ENCODE measurements at regions not wholly inside any gene's neighbourhood (a gene's known extent, or its start where the extent isn't known, plus 50 kb on each side); places are given as distances from the start of the nearest gene placed in this dataset.
A peak's percentile ranks its signal among the peaks of the same experiment; 100 is the strongest.
"Not testable (repeated sequence)": the region's sequence is repeated elsewhere in the genome, so short reads cannot be mapped to it uniquely, and the experiment has no call there.

DNA sequence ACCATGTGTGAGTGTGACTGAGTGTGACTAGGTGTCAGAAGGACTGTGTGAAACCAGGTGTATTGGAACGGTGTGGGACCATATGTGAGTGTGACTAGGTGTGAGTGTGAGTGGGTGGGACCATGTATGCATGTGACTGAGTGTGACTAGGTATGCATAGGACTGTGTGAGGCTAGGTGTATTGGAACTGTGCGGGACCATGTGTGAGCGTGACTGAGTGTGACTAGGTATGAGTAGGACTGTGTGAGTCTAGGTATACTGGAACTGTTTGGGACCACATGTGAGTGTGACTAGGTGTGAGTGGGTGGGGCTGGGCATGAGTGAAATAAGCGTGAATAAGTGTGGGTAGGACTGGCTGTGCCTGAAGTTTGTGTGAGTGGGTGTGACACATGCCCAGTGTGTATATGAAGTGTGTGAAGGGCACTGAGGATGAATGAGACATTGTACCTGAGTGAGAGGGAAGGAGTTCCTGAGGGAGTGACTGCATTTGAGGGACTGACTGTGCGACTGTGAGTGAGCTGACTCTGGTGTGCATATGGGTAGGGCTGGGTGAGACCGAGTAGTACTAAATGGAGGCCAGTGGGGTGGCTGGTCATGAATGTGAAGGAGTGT, 247.0 kb upstream of the CCDC54 start:
- DNase-seq = no peak

DNA sequence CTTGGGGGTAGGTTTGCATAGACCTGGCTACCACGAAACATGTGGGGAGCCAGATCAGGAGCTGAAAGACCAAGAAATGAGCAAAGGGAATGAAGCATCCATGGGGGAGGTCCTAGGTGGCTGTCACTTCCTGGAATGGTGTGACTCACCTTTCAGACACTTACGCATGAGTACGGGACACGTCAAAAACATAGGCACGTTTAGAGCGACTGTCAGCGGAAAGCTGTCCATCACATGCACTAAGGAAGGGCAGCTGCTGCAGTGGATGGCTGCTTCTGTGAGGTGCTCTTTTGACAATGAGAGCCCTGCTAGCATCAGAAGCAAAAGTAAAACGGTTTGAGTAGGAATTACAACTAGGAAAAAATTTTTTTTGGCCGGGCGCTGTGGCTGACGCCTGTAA, 244.6 kb upstream of the CCDC54 start:
- DNase-seq = no peak

GRCh38 chr3:107133891-107134290, 243.3 kb upstream of the CCDC54 start:
- DNase-seq = no peak

GRCh38 chr3:107142171-107142570, 235.1 kb upstream of the CCDC54 start:
- DNase-seq = no peak

- DNase-seq = no peak
Observed at GRCh38 chr3:107142786-107143575, 234.3 kb upstream of the CCDC54 start.

GRCh38 chr3:107150675-107151074, 226.6 kb upstream of the CCDC54 start:
- DNase-seq = no peak

DNA sequence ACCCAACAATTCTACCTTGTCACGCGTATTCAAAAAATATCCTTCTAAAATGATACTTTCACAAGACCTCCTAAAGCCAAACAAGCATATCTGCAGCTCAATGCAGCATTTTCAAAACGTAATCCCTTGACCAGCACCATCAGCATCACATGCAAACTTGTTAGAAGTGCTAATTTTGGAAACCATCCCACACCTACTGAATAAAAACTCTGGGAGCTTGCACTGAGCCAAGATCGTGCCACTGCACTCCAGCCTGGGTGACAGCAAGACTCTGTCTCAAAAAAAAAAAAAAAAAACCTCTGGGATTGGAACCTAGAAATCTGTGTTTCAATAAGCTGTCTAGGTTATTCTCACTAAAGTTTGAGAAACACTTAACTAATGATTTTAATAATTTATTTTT, 223.3 kb upstream of the CCDC54 start:
- DNase-seq = no peak

DNA sequence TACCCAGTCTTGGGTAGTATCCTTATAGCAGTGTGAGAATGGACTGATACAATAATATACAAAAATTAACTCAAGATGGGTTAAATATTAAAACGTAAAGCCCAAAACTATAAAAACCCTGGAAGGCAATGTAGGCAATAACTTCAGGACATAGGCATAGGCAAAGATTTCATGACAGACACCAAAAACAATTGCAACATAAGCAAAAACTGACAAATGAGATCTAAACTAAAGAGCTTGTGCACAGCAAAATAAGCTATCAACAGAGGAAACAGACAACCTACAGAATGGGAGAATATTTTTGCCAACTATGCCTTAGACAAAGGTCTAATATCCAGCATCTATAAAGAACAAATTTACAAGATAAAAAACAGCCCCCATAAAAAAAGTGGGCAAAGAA, 204.8 kb upstream of the CCDC54 start:
- DNase-seq = no peak

- DNase-seq = no peak
Observed at GRCh38 chr3:107184375-107184774, 192.9 kb upstream of the CCDC54 start.

DNA sequence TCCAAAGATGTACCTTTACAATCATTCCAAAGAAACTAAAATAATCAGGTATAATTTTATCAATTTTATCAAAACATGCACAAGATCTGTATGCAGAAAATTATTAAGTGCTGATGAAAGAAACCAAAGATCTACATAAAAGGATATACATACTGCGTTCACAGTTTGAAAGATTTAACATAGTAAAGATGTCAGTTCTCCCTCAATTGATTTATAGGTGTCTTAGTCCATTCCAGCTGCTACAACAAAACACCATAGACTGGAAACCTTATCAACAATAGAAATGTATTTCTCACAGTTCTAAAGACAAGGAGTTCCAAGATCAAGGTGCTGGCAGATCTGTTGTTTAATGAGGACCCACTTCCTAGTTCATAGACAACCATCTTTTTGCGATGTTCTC, 189.0 kb upstream of the CCDC54 start:
- DNase-seq = no peak

DNA sequence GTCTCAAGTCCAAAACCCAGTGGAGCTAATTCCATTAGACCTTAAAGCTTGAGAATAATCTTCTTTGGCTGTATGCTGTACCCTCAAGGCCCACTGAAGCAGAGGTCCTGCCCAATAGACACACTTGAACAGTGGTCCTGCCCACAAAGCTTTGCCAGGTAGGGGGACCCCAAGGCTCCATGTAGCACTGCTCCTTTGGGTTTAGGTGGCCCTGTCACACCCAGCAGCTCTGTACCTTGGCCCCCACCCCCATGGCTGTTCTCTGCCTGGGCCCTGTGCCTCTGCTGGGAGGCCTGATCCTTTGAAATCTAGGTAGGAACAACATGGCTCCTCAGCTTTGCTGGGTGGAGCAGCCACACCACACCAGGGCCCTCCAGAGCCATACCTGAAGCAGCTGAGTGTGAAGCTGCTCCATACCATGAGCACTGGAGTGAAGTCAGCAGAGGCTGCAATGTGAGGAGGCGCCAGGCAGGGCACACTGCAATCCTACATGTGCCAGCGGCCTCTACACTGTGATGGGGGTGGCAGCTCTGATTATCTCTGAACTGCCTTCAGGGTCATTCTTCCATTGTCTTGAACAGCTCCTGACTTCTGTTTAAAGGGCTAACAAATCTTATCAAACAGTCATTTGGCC, 188.0 kb upstream of the CCDC54 start:
- no peak for DNase-seq

DNA sequence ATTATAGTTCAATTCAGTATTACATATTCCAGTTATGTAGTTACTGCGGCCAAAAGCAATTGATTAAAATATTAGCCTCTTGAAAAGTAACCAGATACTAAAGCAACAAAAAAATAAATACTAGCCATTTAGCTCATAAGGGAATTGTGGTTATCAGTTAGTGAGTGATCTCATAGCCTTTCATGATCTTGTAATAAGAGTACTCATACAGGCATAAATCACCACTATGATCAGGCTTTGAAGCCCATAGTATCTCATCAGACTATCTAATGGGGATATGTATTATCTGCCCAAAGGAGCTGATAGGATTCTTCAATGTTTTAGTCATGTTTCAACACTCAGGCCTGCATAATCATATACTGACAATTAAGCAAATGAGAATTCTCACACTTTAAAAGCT, 184.1 kb upstream of the CCDC54 start:
- no peak for DNase-seq

DNA sequence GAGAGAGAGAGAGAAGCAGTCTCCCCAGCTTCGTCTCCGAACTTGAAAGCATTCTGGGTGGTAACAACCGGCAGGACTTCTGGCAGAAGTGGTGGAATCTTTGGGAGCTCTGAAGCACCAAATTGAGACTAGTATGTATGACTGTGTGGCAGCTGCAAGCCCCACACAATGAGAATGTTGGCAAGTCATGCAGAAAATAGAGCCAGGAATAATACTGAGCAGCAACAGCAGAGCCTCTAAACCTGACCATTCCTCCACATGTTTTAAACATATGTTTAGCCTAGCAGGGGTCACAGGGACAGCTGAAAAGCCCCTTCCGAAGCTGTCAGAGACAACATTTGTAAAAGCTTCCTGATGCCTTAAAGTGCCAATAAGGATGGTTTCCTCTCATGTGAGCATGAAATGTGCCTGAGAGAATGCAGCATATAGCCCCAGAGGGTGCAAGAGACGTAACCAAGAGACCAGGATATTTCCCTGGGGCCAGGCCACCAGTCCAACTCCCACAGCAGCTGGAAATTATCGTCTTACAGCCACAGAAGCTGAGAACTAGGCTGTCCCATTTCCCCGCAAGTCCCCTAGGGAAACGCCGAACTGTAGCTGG, 178.6 kb upstream of the CCDC54 start:
- DNase-seq = no peak

DNA sequence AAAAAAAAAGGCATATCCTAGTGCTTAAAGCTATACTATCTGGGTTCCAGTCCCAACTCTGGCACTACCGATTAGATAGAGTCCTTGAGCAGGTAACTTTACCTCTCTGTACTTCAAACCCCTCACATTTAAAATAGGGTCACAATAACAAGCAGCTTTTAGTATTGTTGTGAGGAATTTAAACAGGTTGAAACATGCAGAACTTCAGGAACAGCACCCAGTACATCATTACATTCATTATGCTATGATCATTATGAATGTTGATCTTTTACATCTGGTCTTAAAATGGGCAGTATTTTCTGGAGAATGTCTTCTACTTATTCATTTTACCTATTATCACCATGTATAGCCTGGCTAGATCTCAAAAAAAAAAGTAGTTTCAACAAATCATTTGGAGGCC, 176.1 kb upstream of the CCDC54 start:
- DNase-seq = no peak

- DNase-seq = not testable (repeated sequence)
Observed at GRCh38 chr3:107202885-107203284, 174.4 kb upstream of the CCDC54 start.

GRCh38 chr3:107204121-107204520, 173.1 kb upstream of the CCDC54 start:
- no peak for DNase-seq

DNA sequence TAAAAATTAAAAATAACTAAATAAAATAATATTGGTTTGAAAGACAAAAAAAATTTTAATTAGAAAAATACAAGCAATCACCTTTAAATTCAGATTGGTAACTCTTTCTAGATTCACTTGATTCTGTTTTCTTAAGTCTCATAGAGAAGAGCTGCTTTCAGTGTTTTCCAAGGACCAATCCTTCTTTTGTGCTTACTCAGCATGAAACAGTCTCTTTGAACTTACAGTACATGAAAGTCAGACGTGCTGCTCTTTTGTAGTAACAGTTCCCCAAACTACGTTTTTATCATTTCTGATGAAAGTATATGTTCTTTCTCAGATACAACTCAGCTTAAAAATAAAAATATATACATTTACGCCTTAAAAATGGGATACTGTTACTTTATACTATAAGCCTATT, 171.9 kb upstream of the CCDC54 start:
- DNase-seq = no peak

GRCh38 chr3:107206141-107206540, 171.1 kb upstream of the CCDC54 start:
- peak in 1 of 2 donors; percentile 7 for DNase-seq

DNA sequence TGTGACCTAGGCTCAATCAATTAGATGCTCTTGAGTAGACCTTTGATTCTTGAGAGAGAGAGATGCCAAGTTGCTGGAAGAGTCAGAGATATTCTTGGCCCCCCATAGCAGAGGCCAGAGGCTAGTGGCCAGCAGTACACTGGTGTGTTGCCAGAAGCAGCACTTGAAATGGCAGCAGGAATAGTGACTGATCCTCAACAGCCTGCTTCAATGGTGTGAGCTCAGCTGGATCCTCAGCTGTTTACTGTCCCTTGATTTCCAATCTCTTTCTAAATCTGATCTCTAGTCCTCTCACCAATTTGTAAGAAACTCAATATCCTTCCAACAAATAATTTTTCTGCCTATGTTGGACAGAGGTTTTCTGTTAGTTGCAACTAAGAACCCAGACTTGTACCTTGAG, 170.3 kb upstream of the CCDC54 start:
- no peak for DNase-seq

GRCh38 chr3:107208100-107208499, 169.1 kb upstream of the CCDC54 start:
- DNase-seq = no peak

DNA sequence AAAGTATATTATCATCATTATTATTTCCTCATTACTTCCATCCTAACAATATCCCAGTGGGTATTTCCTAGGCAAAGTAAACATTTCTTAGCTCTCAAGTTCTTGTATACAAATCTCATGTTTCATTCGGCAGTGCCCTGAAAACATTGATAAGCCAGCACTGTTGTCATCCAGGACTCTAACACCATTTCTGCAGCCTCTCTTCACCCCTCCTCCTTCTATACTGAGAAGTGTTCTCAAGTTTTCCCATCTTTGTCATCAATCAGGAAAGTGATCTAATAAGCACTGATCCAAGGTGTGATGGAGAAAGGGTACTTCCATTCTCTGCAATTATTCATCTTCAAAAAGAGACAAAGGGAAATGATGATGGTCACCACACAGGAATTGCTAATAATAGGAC, 168.4 kb upstream of the CCDC54 start:
- no peak for DNase-seq

- DNase-seq = no peak
Observed at GRCh38 chr3:107209302-107209990, 167.8 kb upstream of the CCDC54 start.

DNA sequence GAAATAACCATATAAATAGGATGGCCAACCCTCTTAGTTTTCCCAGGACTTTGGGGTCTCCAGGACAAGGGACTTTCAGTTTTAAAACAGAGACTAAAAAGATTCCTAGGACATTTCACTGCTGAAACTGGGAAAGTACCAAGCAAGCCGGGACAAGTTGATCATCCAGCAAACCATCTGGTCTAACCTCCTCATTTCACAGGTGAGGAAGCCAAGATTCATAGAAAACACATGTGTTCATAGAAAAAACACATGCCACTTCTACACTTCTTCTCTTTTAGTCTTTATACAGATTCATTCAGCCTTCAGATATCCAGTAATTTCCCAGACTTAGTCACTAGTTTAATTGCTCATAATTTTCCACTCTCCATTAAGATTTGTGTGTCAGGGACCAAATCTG, 165.6 kb upstream of the CCDC54 start:
- no peak for DNase-seq

Data from CD4-positive, alpha-beta T cell treated with Interleukin-1 beta for 1 hour (primary cell).